K562 (cell line): ENCODE measurements at regions not wholly inside any gene's neighbourhood (a gene's known extent, or its start where the extent isn't known, plus 50 kb on each side); places are given as distances from the start of the nearest gene placed in this dataset.

ENCODE experiments used
- ATAC-seq: fragments of 200-7000 bp; cut with Tn5 transposase; 3 replicates; pipeline ENCODE4 v1.9.1; 2020; ENCODE audit warnings: moderate library complexity
- BruUV-seq: library from RNA; stranded (reverse); fragments of 400-500 nt; replicated peaks from 2 replicates; lab custom pipeline; 2021; lab: Mats Ljungman, UMichigan
- CTCF ChIA-PET: fragments of 300-600 bp; formaldehyde crosslinking; extraction: SDS; loops from one replicate; lab custom pipeline; 2021; ENCODE audit warnings: low intra/inter-chr PET ratio; lab: Yijun Ruan, JAX
- POLR2A ChIA-PET: fragments of 300-600, 350-650 bp; sonication (Branson Sonifier 250); formaldehyde crosslinking; extraction: SDS; loops from one replicate; lab custom pipeline; 2021; ENCODE audit warnings: antibody characterized with exemption, inconsistent platforms; lab: Yijun Ruan, JAX
- DNase-seq, 4 experiments: peaks; one replicate each; pipeline versions ENCODE4 v3.0.0 to v3.0.0-alpha.2; 2011 to 2018; ENCODE audit warnings: low spot score in 3 of 4, mixed read lengths in 3 of 4; ENCODE audit errors: extremely low read depth in 1 of 4
- FAIRE-seq: peaks from 2 replicates; lab custom pipeline; 2011; peaks lifted over from hg19 to GRCh38; lab: Jason Lieb, UNC
- H2AFZ ChIP-seq: 2 replicates; pipeline ENCODE4 v1.6.0; 2011; ENCODE audit warnings: low read depth, low read length, control low read depth, inconsistent platforms
- H3K27ac ChIP-seq: fragments of 200-600 bp; 3 replicates; pipeline ENCODE4 v1.8.0; 2011; ENCODE audit warnings: low read depth, mild to moderate bottlenecking, control low read depth, inconsistent platforms, low read length, moderate library complexity, mixed read lengths; ENCODE audit errors: extremely low read depth
- H3K27me3 ChIP-seq, 2 experiments: fragments of 300-600 bp in 1 of 2; 2 replicates in 1 of 2; 3 replicates in 1 of 2; pipeline versions ENCODE4 v1.6.0 to v1.8.0; 2011; ENCODE audit warnings: inconsistent platforms in 2 of 2, low read length in 2 of 2, mild to moderate bottlenecking in 1 of 2, mixed read lengths in 1 of 2, moderate library complexity in 1 of 2; ENCODE audit not compliant: control insufficient read depth in 2 of 2, insufficient read depth in 2 of 2
- H3K36me3 ChIP-seq: fragments of 300-600 bp; 3 replicates; pipeline ENCODE4 v1.8.0; 2011; ENCODE audit warnings: mild to moderate bottlenecking, low read length, inconsistent platforms; ENCODE audit not compliant: control insufficient read depth, insufficient read depth
- H3K4me1 ChIP-seq, 2 experiments: fragments of 200-600 bp in 1 of 2; replicated peaks in 1 of 2; 2 replicates in 1 of 2; 3 replicates in 1 of 2; pipeline versions ENCODE4 v1.5.1 to v1.8.0; 2011; ENCODE audit warnings: inconsistent platforms in 2 of 2, low read length in 2 of 2, mild to moderate bottlenecking in 1 of 2, mixed read lengths in 1 of 2, moderate library complexity in 1 of 2; ENCODE audit not compliant: control insufficient read depth in 2 of 2, insufficient read depth in 2 of 2
- H3K4me2 ChIP-seq: 2 replicates; pipeline ENCODE4 v1.6.1; 2011; ENCODE audit warnings: low read length, control low read depth, inconsistent platforms, mixed read lengths; ENCODE audit not compliant: insufficient read depth
- H3K4me3 ChIP-seq: fragments of 200-600 bp; sonication (generic), shearing (Covaris generic); 2 replicates; pipeline ENCODE4 v1.5.1; 2016; ENCODE audit warnings: control low read depth, inconsistent platforms
- H3K79me2 ChIP-seq: fragments of 200-600 bp; 3 replicates; pipeline ENCODE4 v1.8.0; 2011; ENCODE audit warnings: low read length, inconsistent platforms; ENCODE audit not compliant: control insufficient read depth, insufficient read depth
- H3K9ac ChIP-seq, 2 experiments: 2 replicates each; pipeline versions ENCODE4 v1.6.0 to v1.6.1; 2011; ENCODE audit warnings: low read depth in 2 of 2, low read length in 2 of 2, control low read depth in 1 of 2, inconsistent platforms in 1 of 2, mild to moderate bottlenecking in 1 of 2, mixed read lengths in 1 of 2; ENCODE audit not compliant: insufficient read depth in 1 of 2
- H3K9me1 ChIP-seq: one replicate; pipeline ENCODE4 v1.6.0; 2011; ENCODE audit warnings: inconsistent platforms, mild to moderate bottlenecking, low read length, moderate library complexity; ENCODE audit not compliant: control insufficient read depth, insufficient read depth
- H3K9me3 ChIP-seq: replicated peaks from 2 replicates; pipeline ENCODE4 v1.5.1; 2011; ENCODE audit warnings: low read depth, low read length, inconsistent platforms; ENCODE audit not compliant: control insufficient read depth, insufficient read depth
- H4K20me1 ChIP-seq: replicated peaks from 2 replicates; pipeline ENCODE4 v1.6.1; 2011; ENCODE audit warnings: low read length, inconsistent platforms, mixed read lengths; ENCODE audit not compliant: control insufficient read depth, insufficient read depth
- CBFB ChIP-seq: sonication (generic); formaldehyde crosslinking; IDR thresholded peaks from 2 replicates; pipeline ENCODE4 v1.4.0; 2020; ENCODE audit warnings: mild to moderate bottlenecking, missing genetic modification reagents
- ELF2 ChIP-seq: fragments of 250-450 bp; sonication (Bioruptor Pico); IDR thresholded peaks from 2 replicates; pipeline ENCODE4 v1.5.0; 2021; ENCODE audit warnings: mild to moderate bottlenecking
- ETV5 ChIP-seq: sonication (generic); formaldehyde crosslinking; IDR thresholded peaks from 2 replicates; pipeline ENCODE4 v1.4.0; 2020; ENCODE audit warnings: low read depth, mild to moderate bottlenecking, missing genetic modification reagents
- FOXO4 ChIP-seq: fragments of 450-650 bp; formaldehyde crosslinking; IDR thresholded peaks from 2 replicates; pipeline ENCODE4 v1.4.0; 2020; ENCODE audit warnings: mild to moderate bottlenecking, moderate library complexity
- HMGN3 ChIP-seq: IDR thresholded peaks from 2 replicates; pipeline ENCODE4 v1.6.1; 2011; ENCODE audit warnings: borderline replicate concordance, low read depth, mild to moderate bottlenecking, mixed read lengths, low read length; ENCODE audit not compliant: insufficient read length; ENCODE audit errors: extremely low read depth
- NR3C1 ChIP-seq: sonication (generic); formaldehyde crosslinking; IDR thresholded peaks from 2 replicates; pipeline ENCODE4 v1.8.1; 2022; ENCODE audit warnings: missing genetic modification reagents
- PRPF4 ChIP-seq: fragments of 200-400 bp; formaldehyde crosslinking; IDR thresholded peaks from one replicate; pipeline ENCODE4 v1.6.1; 2017; ENCODE audit warnings: low read length, low read depth, mild to moderate bottlenecking; ENCODE audit not compliant: insufficient read depth, poor library complexity, severe bottlenecking
- RAD21 ChIP-seq, 2 experiments: fragments of 250-450 bp in 1 of 2; fragments of 450-650 bp in 1 of 2; sonication (Bioruptor Pico) in 1 of 2; formaldehyde crosslinking in 1 of 2; IDR thresholded peaks in 1 of 2; conservative IDR thresholded peaks in 1 of 2; 2 replicates each; pipeline versions ENCODE4 v1.4.0 to v1.8.0; 2020 to 2022; ENCODE audit warnings: mild to moderate bottlenecking in 2 of 2, moderate library complexity in 1 of 2
- SAFB2 ChIP-seq: fragments of 200-400 bp; formaldehyde crosslinking; IDR thresholded peaks from 2 replicates; pipeline ENCODE4 v1.6.1; 2018; ENCODE audit warnings: borderline replicate concordance, low read length, low read depth, moderate library complexity; ENCODE audit not compliant: severe bottlenecking
- ZNF212 ChIP-seq: fragments of 450-650 bp; formaldehyde crosslinking; IDR thresholded peaks from 2 replicates; pipeline ENCODE4 v1.4.0; 2020; ENCODE audit warnings: mild to moderate bottlenecking
- ZNF280B ChIP-seq: fragments of 250-450 bp; sonication (Bioruptor Pico); IDR thresholded peaks from 2 replicates; pipeline ENCODE4 v1.5.1; 2021; ENCODE audit warnings: mild to moderate bottlenecking
- ZNF512 ChIP-seq: IDR thresholded peaks from 2 replicates; pipeline ENCODE4 v1.6.1; 2016; ENCODE audit warnings: missing genetic modification characterization, missing compliant biosample characterization
- WGBS: fragments of 100-300 bp; shearing (Covaris generic); methylation state at CpG from one replicate; pipeline ENCODE4 v1.1.6; 2016; ENCODE audit warnings: low coverage, mixed read lengths; ENCODE audit not compliant: insufficient coverage; ENCODE audit errors: missing lambda C conversion rate; 5-methylcytosine and 5-hydroxymethylcytosine counted together
- in situ Hi-C: fragments of 300-500 bp; cut with MboI; formaldehyde crosslinking; loops from 4 replicates; pipeline ENCODE4 v1.15.0; 2018; ENCODE audit warnings: inconsistent platforms, mixed read lengths
- intact Hi-C: fragments of 100-400 bp; cut with micrococcal nuclease; formaldehyde crosslinking; loops from 2 replicates; pipeline ENCODE4 v1.14.2; 2022

GRCh38 chr2:100660851-100661584 lies 98.2 kb downstream of the PDCL3 start (continued):
- no peak for TF ChIP-seq HMGN3
- TF ChIP-seq RAD21 (CRISPR knock-in tag; conservative IDR thresholded peaks at IDR 0.05 in 1 of 2, IDR thresholded peaks at IDR 0.05 in 1 of 2), result no peak
- TF ChIP-seq SAFB2, result no peak
- TF ChIP-seq CBFB (CRISPR knock-in tag), result no peak

GRCh38 chr2:100662866-100663265 lies 100.1 kb downstream of the PDCL3 start:
- H3K4me1 ChIP-seq, result no peaks in the 10 kb centered on the region
- no peaks in the 10 kb centered on the region for H3K79me2 ChIP-seq
- peaks cover 7 to 46% of the 10 kb centered on the region in 2 experiments; a peak in 4 of 5 replicates for H3K27me3 ChIP-seq
- H3K36me3 ChIP-seq, result no peaks in the 10 kb centered on the region
- no peaks in the 10 kb centered on the region; the same call in 1 of the 2 replicates for H4K20me1 ChIP-seq
- no peak overlapping the region for H3K4me3 ChIP-seq
- no peak for FAIRE-seq
- POLR2A ChIA-PET, result interaction anchor here (0.5 kb wide), 1 partner anchor 528 kb away, joined by 3 read pairs; no protein-coding TSS in a partner anchor
- no peak for TF ChIP-seq NR3C1 (CRISPR knock-in tag)
- TF ChIP-seq ELF2 (CRISPR knock-in tag), result no peak
- no peak for TF ChIP-seq ZNF280B (CRISPR knock-in tag)
- TF ChIP-seq ZNF212 (CRISPR knock-in tag), result no peak
- TF ChIP-seq PRPF4, result no peak
- no peak for TF ChIP-seq ETV5 (CRISPR knock-in tag)
- no peak for TF ChIP-seq ZNF512 (tag)
- no peak for TF ChIP-seq FOXO4 (CRISPR knock-in tag)
- in situ Hi-C loops (no loop called here), intact Hi-C loops (no loop called here)
- no peak for ATAC-seq
- no peak overlapping the region for H2AFZ ChIP-seq
- no peaks in the 10 kb centered on the region for H3K9me1 ChIP-seq
- no peak for DNase-seq
- H3K27ac ChIP-seq, result no peak overlapping the region
- CTCF ChIA-PET, result no interaction called here
- H3K4me2 ChIP-seq, result no peak overlapping the region
- no peak overlapping the region for H3K9ac ChIP-seq
- BruUV-seq, result no TSS peak
- no peaks in the 10 kb centered on the region for H3K9me3 ChIP-seq
- WGBS, result 0% methylated on average over 7 of the region's 7 CpGs
